ENCODE measurements at regions not wholly inside any gene's neighbourhood (a gene's known extent, or its start where the extent isn't known, plus 50 kb on each side); places are given as distances from the start of the nearest gene placed in this dataset.

- TF ChIP-seq ZNF274 (IDR thresholded peaks at IDR 0.05; ENCODE audit: low read depth, low read length) (no peak), SUZ12 (IDR thresholded peaks at IDR 0.05; ENCODE audit: extremely low read depth, insufficient read depth, insufficient read length) (no peak)
Observed at GRCh38 chr2:83730223-83730622, 728.9 kb downstream of the SUCLG1 start.

Measured in NT2/D1 (cell line).